Immature natural killer cell (primary cell): ENCODE measurements at regions not wholly inside any gene's neighbourhood (a gene's known extent, or its start where the extent isn't known, plus 50 kb on each side); places are given as distances from the start of the nearest gene placed in this dataset.
A peak's percentile ranks its signal among the peaks of the same experiment; 100 is the strongest.
"Not testable (repeated sequence)": the region's sequence is repeated elsewhere in the genome, so short reads cannot be mapped to it uniquely, and the experiment has no call there.

Experiments
- DNase-seq, 3 donors: peaks; one replicate each; pipeline ENCODE4 v3.0.0; 2022; ENCODE audit warnings: mixed read lengths in 1 of 3
- H3K27ac Mint-ChIP-seq, 6 donors: one replicate each; pipeline ENCODE4 v1.8.0; 2020; ENCODE audit warnings: mixed read lengths in 6 of 6, mild to moderate bottlenecking in 5 of 6, inconsistent platforms in 4 of 6, moderate library complexity in 3 of 6
- H3K27me3 Mint-ChIP-seq, 3 donors: one replicate each; pipeline ENCODE4 v1.8.0; 2020 to 2021; ENCODE audit warnings: low read depth in 3 of 3, mild to moderate bottlenecking in 3 of 3, mixed read lengths in 3 of 3, moderate library complexity in 3 of 3, inconsistent platforms in 1 of 3
- H3K36me3 Mint-ChIP-seq, 3 donors: one replicate each; pipeline ENCODE4 v1.8.0; 2020; ENCODE audit warnings: mixed read lengths in 3 of 3, inconsistent platforms in 2 of 3, mild to moderate bottlenecking in 2 of 3
- H3K4me1 Mint-ChIP-seq, 2 donors: one replicate each; pipeline ENCODE4 v1.8.0; 2020; ENCODE audit warnings: inconsistent platforms in 2 of 2, mild to moderate bottlenecking in 2 of 2, mixed read lengths in 2 of 2, moderate library complexity in 1 of 2
- H3K4me3 Mint-ChIP-seq, 5 donors: one replicate each; pipeline ENCODE4 v1.8.0; 2020; ENCODE audit warnings: mild to moderate bottlenecking in 5 of 5, mixed read lengths in 5 of 5, inconsistent platforms in 3 of 5, moderate library complexity in 3 of 5
- H3K9me3 Mint-ChIP-seq, 6 donors: one replicate each; pipeline ENCODE4 v1.8.0; 2020; ENCODE audit warnings: mild to moderate bottlenecking in 6 of 6, mixed read lengths in 6 of 6, inconsistent platforms in 4 of 6, moderate library complexity in 3 of 6

DNA sequence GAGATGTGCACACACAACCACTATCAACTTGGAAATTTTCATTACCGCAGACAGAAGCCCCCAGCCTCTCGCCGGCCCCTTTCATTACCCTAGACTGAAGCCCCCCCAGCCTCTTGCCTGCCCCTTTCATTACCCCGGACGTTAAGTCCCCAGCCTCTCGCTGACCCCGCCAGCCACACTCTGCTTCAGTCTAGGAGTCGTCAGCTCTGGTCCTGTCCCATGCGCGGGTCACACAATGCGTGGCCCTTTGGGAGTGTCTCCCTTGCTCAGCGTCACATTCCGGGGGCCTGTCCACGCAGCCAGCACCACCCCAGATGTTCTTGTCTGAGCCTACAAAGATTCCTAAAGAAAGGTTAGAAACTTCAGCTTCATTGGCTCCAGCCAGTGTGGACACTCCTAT, 157.7 kb downstream of the LAT start:
- not testable (repeated sequence) for H3K9me3 Mint-ChIP-seq, H3K27me3 Mint-ChIP-seq, H3K4me3 Mint-ChIP-seq, DNase-seq
- H3K27ac Mint-ChIP-seq: peak overlapping the region; percentile 34 to 89 (median 70)
- peaks cover 43 to 44% of the 10 kb centered on the region in 2 donors for H3K4me1 Mint-ChIP-seq
- peaks cover 5 to 15% (median 12%) of the 10 kb centered on the region in 3 donors for H3K36me3 Mint-ChIP-seq

DNA sequence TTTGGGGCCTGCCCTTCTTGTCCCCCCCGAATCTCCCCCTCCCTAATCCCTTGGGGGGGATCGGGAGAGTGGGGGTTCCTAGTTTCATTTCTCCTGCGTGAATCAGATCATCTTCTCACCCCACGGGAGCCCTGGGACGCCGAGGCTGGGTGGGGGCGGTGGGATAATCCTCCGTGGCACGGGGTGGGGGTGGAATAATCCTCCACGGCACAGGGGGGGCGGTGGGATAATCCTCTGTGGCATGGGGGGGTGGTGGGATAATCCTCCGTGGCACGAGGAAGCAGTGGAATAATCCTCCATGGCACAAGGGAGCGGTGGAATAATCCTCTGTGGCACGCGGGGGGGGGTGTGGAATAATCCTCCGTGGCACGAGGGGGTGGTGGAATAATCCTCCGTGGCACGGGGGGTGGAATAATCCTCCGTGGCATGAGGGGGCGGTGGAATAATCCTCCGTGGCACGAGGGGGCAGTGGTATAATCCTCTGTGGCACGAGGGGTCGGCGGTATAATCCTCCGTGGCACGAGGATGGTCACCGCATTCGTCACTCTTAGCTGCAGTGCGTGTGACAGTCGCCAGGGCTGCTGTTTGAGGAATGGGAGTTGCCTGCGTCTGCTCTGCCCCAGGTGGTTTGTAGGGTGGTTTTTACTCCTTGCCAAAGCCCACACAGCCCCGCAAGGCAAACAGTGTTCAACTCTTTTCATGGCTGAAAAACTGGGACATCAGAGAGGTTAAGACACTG, 156.9 kb downstream of the LAT start:
- H3K4me1 Mint-ChIP-seq: peaks cover 36 to 40% of the 10 kb centered on the region in 2 donors

DNA sequence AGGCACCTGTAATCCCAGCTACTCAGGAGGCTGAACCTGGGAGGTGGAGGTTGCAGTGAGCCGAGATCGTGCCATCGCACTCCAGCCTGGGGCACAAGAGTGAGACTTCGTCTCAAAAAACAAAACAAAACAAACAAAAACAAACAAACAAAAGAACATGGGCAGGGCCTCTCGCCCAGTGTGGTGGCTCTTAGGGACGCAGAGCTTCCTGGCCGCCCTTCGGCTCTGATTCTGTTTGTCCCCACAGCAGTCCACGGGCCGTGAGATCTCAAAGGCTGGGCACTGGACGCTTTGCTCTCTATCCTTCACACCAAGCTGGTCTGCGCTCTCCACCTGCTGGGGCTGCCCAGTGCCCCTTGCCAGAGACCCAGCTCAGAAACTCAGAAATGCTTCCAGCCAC, 156.3 kb downstream of the LAT start:
- not testable (repeated sequence) for H3K27me3 Mint-ChIP-seq, H3K9me3 Mint-ChIP-seq, DNase-seq, H3K4me3 Mint-ChIP-seq
- Mint-ChIP-seq H3K4me1 (peaks cover 36 to 39% of the 10 kb centered on the region in 2 donors), H3K36me3 (peaks cover 8 to 18% (median 12%) of the 10 kb centered on the region in 3 donors), H3K27ac (peak overlapping the region in 1 of 6 donors; percentile 11)

More for the DNA sequence above, 156.9 kb downstream of the LAT start:
- DNase-seq: no peak
- Mint-ChIP-seq H3K36me3 (peaks cover 5 to 15% (median 12%) of the 10 kb centered on the region in 3 donors), H3K4me3 (no peak overlapping the region), H3K9me3 (no peaks in the 10 kb centered on the region), H3K27me3 (peaks cover 0 to 2% (median 1%) of the 10 kb centered on the region in 3 donors), H3K27ac (peak overlapping the region in 5 of 6 donors; percentile 34 to 89 (median 67))

DNA sequence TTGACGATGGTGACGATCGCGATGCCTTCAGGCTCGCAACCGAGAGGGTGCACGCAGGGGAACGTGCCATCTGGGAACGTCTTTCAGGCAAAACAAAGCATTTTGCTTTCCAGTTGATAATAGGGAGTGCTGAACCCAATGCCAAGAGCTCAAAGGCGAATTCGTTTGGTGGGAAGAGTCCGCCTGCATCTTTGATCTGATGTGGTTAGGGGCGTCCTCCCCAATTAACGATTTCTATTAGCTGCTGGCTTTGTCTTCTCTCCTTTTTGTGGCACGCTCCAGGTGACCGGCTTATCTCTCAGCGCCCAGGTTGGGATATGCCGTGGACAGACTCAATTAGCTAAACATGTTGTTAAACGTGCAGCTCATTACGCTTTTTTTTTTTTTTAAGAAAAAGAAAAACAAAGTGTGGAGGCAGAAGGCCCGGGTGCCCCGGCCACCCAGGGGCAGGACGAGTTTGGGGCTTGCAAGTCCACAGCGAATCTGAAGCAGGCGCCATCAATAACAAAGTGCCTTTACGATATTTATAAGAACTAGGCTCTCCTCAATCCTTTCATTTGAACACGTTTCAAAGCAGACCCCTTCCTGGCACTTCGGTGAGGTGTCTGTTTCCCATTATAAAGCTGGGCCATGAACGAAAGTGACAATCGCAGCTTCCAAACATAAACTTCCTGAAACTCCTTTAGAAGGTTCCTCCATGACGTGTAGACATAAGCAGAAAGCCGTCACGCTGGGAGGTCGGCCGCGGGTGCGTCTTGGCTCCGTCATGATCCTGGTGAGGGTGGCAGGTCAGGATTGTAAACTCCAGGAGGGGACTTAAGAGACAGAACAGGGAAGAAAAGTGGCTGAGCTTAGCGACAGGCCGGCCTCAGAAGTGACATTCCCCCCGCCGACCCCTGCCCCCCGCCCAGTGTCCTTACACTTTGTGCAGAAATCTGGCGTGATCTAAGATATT, 155.3 kb downstream of the LAT start:
- DNase-seq, H3K4me3 Mint-ChIP-seq, H3K27me3 Mint-ChIP-seq, H3K9me3 Mint-ChIP-seq: not testable (repeated sequence)
- Mint-ChIP-seq H3K36me3 (peaks cover 4 to 13% (median 9%) of the 10 kb centered on the region in 3 donors), H3K4me1 (peaks cover 33% of the 10 kb centered on the region in 2 donors), H3K27ac (peak overlapping the region in 4 of 6 donors; percentile 17 to 81 (median 44))

DNA sequence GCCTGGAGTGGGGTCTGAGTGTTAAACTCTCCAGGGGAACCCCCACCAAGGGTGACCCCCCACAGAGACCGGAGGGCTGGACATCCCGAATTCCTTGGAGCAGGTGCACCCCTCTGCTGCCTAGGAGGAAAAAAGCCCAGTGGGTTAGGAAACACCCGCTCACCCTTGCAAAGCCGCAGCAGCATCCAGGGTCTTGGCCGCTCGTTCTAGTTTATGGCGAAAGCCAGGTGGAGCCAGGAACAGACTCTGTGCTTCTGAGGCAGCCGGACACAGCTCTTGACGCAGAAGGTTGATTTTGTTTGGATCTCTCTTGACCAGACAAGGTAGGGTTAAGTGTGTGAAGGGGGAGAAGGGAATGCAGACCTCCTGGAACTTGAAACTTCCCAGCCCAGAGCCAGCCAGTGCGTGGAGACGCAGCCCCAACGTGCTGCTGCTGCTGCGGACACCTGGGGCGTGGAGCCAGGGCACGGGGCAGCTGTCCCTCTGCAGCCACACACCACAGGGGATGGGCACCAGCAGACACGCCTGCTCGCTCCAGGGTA, 154.5 kb downstream of the LAT start:
- Mint-ChIP-seq H3K4me1 (peaks cover 30 to 31% of the 10 kb centered on the region in 2 donors), H3K27ac (peak overlapping the region in 2 of 6 donors; percentile 60 to 67), H3K36me3 (peaks cover 8 to 13% (median 9%) of the 10 kb centered on the region in 3 donors), H3K27me3 (peaks cover 0 to 2% (median 0%) of the 10 kb centered on the region in 3 donors), H3K4me3 (no peak overlapping the region), H3K9me3 (no peaks in the 10 kb centered on the region)
- no peak for DNase-seq

DNA sequence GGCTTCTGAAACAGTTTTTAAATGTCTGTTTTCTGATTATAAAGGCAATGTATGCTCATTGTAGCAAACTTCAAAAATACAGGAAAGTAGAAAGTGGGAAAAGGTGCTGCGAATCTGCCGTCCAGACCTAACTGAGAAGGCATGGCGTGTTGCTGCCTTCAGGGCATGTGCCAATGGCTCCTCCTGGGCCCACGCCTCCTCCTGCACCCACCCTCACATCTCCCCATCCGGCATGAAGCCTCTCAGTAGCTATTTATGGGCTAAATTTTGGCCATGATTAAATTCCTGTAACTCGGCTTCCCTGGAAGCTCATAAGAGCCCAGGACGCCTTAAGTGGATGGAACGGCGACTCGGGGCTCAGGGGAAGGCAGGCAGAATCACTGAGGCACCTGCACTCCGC, 153.8 kb downstream of the LAT start:
- H3K27ac Mint-ChIP-seq: peak overlapping the region in 1 of 6 donors; percentile 64
- H3K36me3 Mint-ChIP-seq: peaks cover 8 to 13% (median 9%) of the 10 kb centered on the region in 3 donors
- DNase-seq, H3K4me3 Mint-ChIP-seq, H3K9me3 Mint-ChIP-seq, H3K27me3 Mint-ChIP-seq: not testable (repeated sequence)
- peaks cover 26 to 29% of the 10 kb centered on the region in 2 donors for H3K4me1 Mint-ChIP-seq

DNA sequence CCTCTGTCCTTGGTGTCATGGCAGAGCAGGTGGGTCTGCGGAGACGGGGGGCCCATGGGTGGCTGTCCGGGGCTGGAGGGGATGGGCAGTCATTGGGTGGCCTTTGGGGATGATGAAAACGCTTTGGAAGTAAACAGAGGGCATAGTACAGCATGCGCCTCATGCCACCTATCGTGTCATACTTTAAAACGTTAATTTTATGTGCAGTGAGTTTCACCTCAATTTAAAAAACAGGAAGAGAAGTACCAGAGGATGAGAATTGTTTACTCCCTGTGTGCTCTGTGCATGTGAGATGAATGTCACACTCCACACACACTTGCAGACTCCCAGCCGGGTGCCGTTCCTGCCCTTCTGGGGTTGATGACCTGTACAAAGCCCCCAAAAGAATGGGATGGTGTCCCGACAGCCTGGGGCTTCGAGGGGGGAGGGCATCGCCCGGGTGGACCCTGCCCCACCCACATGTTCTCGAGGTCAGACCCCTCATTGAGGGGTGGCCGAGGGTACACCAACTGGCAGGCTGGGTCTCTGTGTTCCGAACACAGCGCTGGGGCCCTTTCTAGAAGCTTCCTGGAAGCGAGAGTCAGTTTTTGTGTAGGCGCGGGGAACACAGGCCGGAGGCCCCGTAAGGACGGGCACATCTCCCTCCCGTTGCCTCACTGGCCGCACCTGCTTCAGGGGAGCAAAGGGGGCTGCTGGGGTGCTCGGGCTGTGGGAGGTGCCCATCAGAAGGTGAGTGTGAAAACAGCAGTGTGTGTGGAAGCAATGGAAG, 153.2 kb downstream of the LAT start:
- not testable (repeated sequence) for H3K27me3 Mint-ChIP-seq, DNase-seq, H3K9me3 Mint-ChIP-seq, H3K4me3 Mint-ChIP-seq
- H3K27ac Mint-ChIP-seq: peak overlapping the region in 1 of 6 donors; percentile 64
- H3K36me3 Mint-ChIP-seq: peaks cover 8 to 13% (median 9%) of the 10 kb centered on the region in 3 donors
- H3K4me1 Mint-ChIP-seq: peaks cover 25 to 29% of the 10 kb centered on the region in 2 donors

DNA sequence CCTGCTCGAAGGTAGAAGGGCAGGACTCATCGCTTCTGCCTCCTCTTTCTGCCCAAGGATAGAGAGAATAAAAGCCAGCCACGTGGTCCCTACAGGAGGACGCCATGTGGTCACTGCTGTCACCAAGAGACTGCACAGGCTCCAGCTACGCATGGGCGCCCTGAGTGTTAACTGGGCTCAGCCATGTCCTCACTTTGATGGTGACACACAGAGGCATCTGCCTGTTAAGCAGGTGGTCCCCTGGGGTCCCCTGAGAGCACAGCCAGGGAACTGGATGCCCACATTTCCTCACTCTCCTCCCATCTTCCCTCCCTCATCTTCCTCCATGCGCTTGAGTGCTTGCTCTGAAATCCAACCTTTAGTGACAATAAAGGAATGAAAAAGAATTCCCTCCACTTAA, 152.6 kb downstream of the LAT start:
- H3K4me3 Mint-ChIP-seq: peak overlapping the region in 2 of 5 donors; percentile 7 to 23

DNA sequence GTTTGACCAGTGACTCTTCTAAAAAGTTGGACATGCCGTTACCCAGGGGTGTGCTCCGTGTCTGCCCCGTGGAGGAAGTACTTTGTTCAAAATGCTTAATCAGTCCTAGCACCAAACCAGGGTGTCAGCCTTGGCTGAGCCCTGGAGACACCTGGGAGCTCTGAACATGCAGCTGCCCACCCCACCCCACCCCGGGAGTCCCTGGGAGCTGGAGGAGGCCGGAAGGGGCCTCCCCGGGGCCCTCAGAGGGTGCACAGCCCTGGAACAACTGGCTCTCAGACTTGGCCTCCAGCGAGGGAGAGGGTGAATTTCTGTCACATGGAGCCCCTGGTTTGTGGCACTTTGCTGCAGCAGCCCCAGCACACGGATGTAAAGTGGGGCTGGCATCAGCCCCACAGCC, 152.1 kb downstream of the LAT start:
- not testable (repeated sequence) for H3K9me3 Mint-ChIP-seq

More for the DNA sequence above, 152.6 kb downstream of the LAT start:
- DNase-seq, H3K9me3 Mint-ChIP-seq, H3K27me3 Mint-ChIP-seq: not testable (repeated sequence)
- H3K27ac Mint-ChIP-seq: peak overlapping the region in 3 of 6 donors; percentile 34 to 60 (median 34)
- peaks cover 23 to 25% of the 10 kb centered on the region in 2 donors for H3K4me1 Mint-ChIP-seq
- peaks cover 7 to 11% (median 8%) of the 10 kb centered on the region in 3 donors for H3K36me3 Mint-ChIP-seq

DNA sequence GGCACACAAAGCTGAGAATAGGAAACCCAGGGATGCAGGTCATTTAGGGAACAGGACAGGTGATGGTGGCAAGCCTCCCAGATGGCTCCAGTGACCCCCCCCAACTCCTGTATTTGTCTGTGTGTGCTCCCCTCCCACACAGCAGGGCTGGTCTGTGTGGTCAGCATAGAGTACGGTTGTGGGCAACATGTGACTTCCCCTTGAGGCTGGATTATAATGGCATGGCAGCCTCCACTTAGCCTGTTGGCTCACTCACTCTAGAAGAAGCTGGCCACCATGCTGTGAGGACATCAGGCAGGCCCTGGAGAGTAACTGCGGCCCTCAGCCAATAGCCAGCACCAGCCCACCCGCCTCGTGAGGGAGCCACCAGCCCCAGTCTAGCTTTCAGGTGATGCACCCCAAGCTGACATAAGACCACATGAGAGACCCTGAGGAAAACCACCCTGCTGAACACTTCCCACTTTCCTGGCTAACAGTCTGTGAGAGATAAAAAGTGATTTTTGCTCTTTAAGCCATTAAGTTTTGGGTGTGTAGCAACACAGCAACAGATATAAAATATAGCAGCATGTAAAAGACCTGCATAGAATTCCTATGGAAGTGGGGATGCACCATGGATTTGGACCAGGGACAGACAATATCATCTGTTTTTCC, 151.3 kb downstream of the LAT start:
- peaks cover 19% of the 10 kb centered on the region in 2 donors for H3K4me1 Mint-ChIP-seq

More for the DNA sequence above, 152.1 kb downstream of the LAT start:
- not testable (repeated sequence) for H3K36me3 Mint-ChIP-seq, H3K4me3 Mint-ChIP-seq, DNase-seq, H3K27me3 Mint-ChIP-seq
- H3K4me1 Mint-ChIP-seq: peaks cover 19 to 20% of the 10 kb centered on the region in 2 donors
- peak overlapping the region in 3 of 6 donors; percentile 23 to 89 (median 28) for H3K27ac Mint-ChIP-seq

DNA sequence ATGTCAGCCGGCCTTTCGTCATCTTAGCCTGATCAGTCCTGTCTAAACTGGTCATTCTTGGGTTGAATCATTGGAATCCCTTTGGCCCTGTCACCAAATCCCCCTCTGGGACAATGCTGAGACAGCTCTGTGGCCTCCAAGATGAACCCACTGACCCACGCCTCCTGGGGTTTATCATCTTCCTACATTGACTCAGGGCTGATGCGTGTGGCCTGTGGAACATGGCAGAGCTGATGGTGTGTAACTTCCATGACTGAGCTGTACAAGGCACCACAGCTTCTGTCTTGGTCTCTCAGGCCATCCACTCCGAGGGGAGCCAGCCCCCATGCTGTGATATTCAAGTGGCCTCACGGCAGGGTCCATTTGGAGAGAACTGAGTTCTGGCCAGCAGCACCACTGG, 150.2 kb downstream of the LAT start:
- not testable (repeated sequence) for H3K9me3 Mint-ChIP-seq, H3K4me3 Mint-ChIP-seq, H3K36me3 Mint-ChIP-seq, H3K27me3 Mint-ChIP-seq, DNase-seq
- Mint-ChIP-seq H3K27ac (peak overlapping the region in 5 of 6 donors; percentile 48 to 72 (median 58)), H3K4me1 (peaks cover 19% of the 10 kb centered on the region in 2 donors)

More for the DNA sequence above, 151.3 kb downstream of the LAT start:
- Mint-ChIP-seq H3K4me3 (peak overlapping the region; percentile 59 to 78 (median 71)), H3K27ac (peak overlapping the region; percentile 71 to 92 (median 82))
- DNase-seq: peak; percentile 45 to 60 (median 49)
- H3K36me3 Mint-ChIP-seq, H3K27me3 Mint-ChIP-seq, H3K9me3 Mint-ChIP-seq: not testable (repeated sequence)

DNA sequence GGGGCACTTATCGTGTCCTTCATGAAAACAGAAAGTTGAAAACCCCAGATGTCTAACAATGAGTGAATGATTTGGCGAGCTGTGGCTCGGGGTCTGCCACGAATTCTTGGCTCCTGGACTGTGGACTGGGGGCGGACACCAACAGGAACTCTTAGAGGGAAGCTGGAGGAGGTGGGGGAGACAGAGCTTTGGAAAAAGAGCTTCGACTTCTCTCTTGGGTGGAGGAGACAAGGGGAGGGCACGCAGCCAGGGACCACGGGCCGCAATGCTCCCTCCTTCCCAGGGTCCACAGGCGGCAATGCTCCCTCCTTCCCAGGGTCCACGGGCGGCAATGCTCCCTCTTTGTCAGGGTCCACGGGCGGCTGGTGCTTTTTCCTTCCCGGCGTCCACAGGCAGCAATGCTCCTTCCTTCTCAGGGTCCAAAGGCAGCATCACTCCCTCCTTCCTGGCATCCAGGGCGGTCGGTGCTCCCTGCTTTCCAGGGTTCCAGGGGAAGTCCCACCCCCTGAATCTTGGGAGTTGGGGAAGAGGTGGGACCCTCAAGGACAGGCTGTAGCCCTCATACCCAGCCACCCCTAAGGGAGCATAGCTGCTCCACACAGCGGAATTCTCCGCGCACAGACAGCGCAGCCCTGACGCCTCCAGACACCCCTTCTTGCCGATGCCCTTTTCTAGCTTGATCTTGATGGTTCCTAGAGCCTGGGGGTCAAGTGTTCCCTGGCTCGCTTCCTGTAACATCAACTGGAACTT, 149.0 kb downstream of the LAT start:
- peak overlapping the region in 2 of 6 donors; percentile 37 to 84 for H3K27ac Mint-ChIP-seq
- peaks cover 19% of the 10 kb centered on the region in 2 donors for H3K4me1 Mint-ChIP-seq
- H3K27me3 Mint-ChIP-seq, H3K4me3 Mint-ChIP-seq, H3K9me3 Mint-ChIP-seq, H3K36me3 Mint-ChIP-seq, DNase-seq: not testable (repeated sequence)
